RCC 7860 (cell line): ENCODE measurements at regions not wholly inside any gene's neighbourhood (a gene's known extent, or its start where the extent isn't known, plus 50 kb on each side); places are given as distances from the start of the nearest gene placed in this dataset.
A peak's percentile ranks its signal among the peaks of the same experiment; 100 is the strongest.

Experiments
- DNase-seq: peaks from one replicate; pipeline ENCODE4 v3.0.0-alpha.2; 2015; ENCODE audit warnings: low spot score
- FAIRE-seq: peaks from 2 replicates; lab custom pipeline; 2012; peaks lifted over from hg19 to GRCh38; lab: Jason Lieb, UNC

GRCh38 chr3:22208844-22209243 lies 457.8 kb upstream of the ZNF385D start:
- FAIRE-seq (no peak), DNase-seq (no peak)

- FAIRE-seq (no peak), DNase-seq (no peak)
These were observed 458.6 kb upstream of the ZNF385D start for GRCh38 chr3:22209578-22209977.

GRCh38 chr3:22210693-22211092 lies 459.7 kb upstream of the ZNF385D start:
- DNase-seq (no peak), FAIRE-seq (no peak)

GRCh38 chr3:22216601-22217000 lies 465.6 kb upstream of the ZNF385D start:
- DNase-seq (no peak), FAIRE-seq (no peak)

GRCh38 chr3:22225161-22225560 lies 474.2 kb upstream of the ZNF385D start:
- no peak for FAIRE-seq

GRCh38 chr3:22228705-22229104 lies 477.7 kb upstream of the ZNF385D start:
- no peak for FAIRE-seq
- no peak for DNase-seq

More at GRCh38 chr3:22225161-22225560, 474.2 kb upstream of the ZNF385D start:
- no peak for DNase-seq

GRCh38 chr3:22231061-22231460 lies 480.1 kb upstream of the ZNF385D start:
- DNase-seq (no peak), FAIRE-seq (no peak)

GRCh38 chr3:22236490-22237270 lies 485.7 kb upstream of the ZNF385D start:
- FAIRE-seq, result no peak

GRCh38 chr3:22239011-22239410 lies 488.0 kb upstream of the ZNF385D start:
- DNase-seq (no peak), FAIRE-seq (no peak)

More at GRCh38 chr3:22236490-22237270, 485.7 kb upstream of the ZNF385D start:
- no peak for DNase-seq

GRCh38 chr3:22241110-22241509 lies 490.1 kb upstream of the ZNF385D start:
- FAIRE-seq (no peak), DNase-seq (no peak)

GRCh38 chr3:22244761-22245521 lies 493.9 kb upstream of the ZNF385D start:
- DNase-seq, result peak; percentile 76
- peak; percentile 79 for FAIRE-seq

- no peak for DNase-seq
- FAIRE-seq, result no peak
These were observed 495.0 kb upstream of the ZNF385D start for GRCh38 chr3:22245811-22246583.

- FAIRE-seq (no peak), DNase-seq (no peak)
These were observed 498.6 kb upstream of the ZNF385D start for GRCh38 chr3:22249658-22250057.

- DNase-seq (no peak), FAIRE-seq (no peak)
These were observed 506.2 kb upstream of the ZNF385D start for GRCh38 chr3:22257252-22257651.

- FAIRE-seq (no peak), DNase-seq (no peak)
These were observed 511.4 kb upstream of the ZNF385D start for GRCh38 chr3:22262386-22262785.

- DNase-seq, result peak; percentile 80
These were observed 512.0 kb upstream of the ZNF385D start for GRCh38 chr3:22263042-22263441.

GRCh38 chr3:22265403-22265802 lies 514.4 kb upstream of the ZNF385D start:
- no peak for DNase-seq
- no peak for FAIRE-seq

More at GRCh38 chr3:22263042-22263441, 512.0 kb upstream of the ZNF385D start:
- FAIRE-seq, result peak; percentile 71

- DNase-seq, result peak; percentile 5
- FAIRE-seq, result no peak
These were observed 518.8 kb upstream of the ZNF385D start for GRCh38 chr3:22269831-22270230.

GRCh38 chr3:22276351-22276750 lies 525.3 kb upstream of the ZNF385D start:
- no peak for DNase-seq
- FAIRE-seq, result no peak

- FAIRE-seq, result no peak
- no peak for DNase-seq
These were observed 533.5 kb upstream of the ZNF385D start for GRCh38 chr3:22284559-22284958.

GRCh38 chr3:22288756-22289155 lies 537.7 kb upstream of the ZNF385D start:
- FAIRE-seq, result no peak
- DNase-seq, result no peak
